ENCODE measurements at regions not wholly inside any gene's neighbourhood (a gene's known extent, or its start where the extent isn't known, plus 50 kb on each side); places are given as distances from the start of the nearest gene placed in this dataset.

DNA sequence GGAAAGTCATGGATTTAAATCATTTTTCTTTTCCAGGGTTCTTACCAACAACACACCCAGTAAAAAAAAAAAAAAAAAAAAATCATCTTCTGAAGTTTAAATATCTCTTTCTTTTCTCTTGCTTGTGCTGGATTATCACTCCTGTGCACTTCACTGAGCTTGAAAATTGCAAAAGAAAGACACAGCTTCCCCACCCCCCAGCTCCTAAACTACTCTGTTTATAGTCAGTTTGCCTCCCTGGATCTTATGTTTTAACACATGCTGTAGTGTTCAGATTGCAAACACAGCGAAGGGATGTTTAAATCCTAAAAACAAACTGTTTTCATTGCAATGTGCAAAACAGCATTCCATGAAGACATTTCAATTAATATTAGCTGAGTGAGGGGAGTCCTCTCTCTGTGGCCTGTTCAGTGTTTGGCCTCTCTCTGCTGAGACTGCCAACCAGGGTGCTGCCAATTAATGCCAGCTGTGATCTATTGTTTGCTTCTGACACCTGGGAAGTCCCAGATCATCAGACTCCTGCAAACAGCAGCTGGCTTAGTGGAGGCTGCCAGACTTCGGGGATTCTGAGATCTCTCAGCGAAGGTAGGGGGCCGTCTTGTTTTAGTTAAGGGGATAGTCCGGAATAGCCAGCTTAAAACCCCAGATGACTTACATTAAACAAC lies 171.1 kb upstream of the PITX2 start:
- Histone ChIP-seq H3K9ac (ENCODE audit: low read depth in 1 of 2, low read length in 2 of 2) (no peak overlapping the region), H3K36me3 (ENCODE audit: control insufficient read depth in 1 of 2, insufficient read depth in 2 of 2, low read length in 2 of 2) (no peaks in the 10 kb centered on the region), H3K27me3 (ENCODE audit: control insufficient read depth in 1 of 2, insufficient read depth in 2 of 2, low read length in 2 of 2) (peaks cover 3 to 10% of the 10 kb centered on the region in 2 donors), H3K9me3 (ENCODE audit: control insufficient read depth in 1 of 2, low read length in 2 of 2) (no peaks in the 10 kb centered on the region), H3K27ac (ENCODE audit: low read depth, low read length) (no peak overlapping the region), H3K4me1 (ENCODE audit: control insufficient read depth in 1 of 2, insufficient read depth in 2 of 2, low read length in 2 of 2) (peaks cover 0 to 5% of the 10 kb centered on the region in 2 donors), H3K4me3 (ENCODE audit: low read depth in 1 of 2, low read length in 2 of 2) (no peak overlapping the region)

- Histone ChIP-seq H3K36me3 (ENCODE audit: control insufficient read depth in 1 of 2, insufficient read depth in 2 of 2, low read length in 2 of 2) (no peaks in the 10 kb centered on the region), H3K9me3 (ENCODE audit: control insufficient read depth in 1 of 2, low read length in 2 of 2) (no peaks in the 10 kb centered on the region), H3K4me1 (ENCODE audit: control insufficient read depth in 1 of 2, insufficient read depth in 2 of 2, low read length in 2 of 2) (peaks cover 0 to 5% of the 10 kb centered on the region in 2 donors), H3K4me3 (ENCODE audit: low read depth in 1 of 2, low read length in 2 of 2) (no peak overlapping the region), H3K27me3 (ENCODE audit: control insufficient read depth in 1 of 2, insufficient read depth in 2 of 2, low read length in 2 of 2) (peaks cover 10 to 12% of the 10 kb centered on the region in 2 donors), H3K9ac (ENCODE audit: low read depth in 1 of 2, low read length in 2 of 2) (no peak overlapping the region), H3K27ac (ENCODE audit: low read depth, low read length) (no peak overlapping the region)
Observed at GRCh38 chr4:110795971-110796370, 173.1 kb upstream of the PITX2 start.

DNA sequence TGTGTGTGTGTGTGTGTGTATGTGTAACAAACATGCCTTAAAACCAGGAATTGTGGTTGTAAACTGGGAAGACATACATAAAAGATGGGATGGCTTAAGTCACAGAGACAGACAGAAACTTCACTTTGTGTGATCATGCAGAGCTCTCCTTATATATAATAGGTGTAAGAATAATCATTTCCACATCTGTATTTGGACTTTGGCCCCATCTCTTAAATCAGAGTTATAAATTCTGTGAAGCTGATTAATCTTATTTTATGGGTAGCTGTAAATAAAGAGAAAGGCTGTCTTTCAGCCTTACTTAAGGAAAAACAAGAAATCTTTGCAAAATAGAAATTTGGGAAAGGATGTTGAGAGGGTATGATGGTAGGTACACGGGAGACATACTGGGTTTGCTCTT lies 174.6 kb upstream of the PITX2 start:
- no peak overlapping the region for H3K9ac ChIP-seq (ENCODE audit: low read depth in 1 of 2, low read length in 2 of 2)
- no peaks in the 10 kb centered on the region for H3K36me3 ChIP-seq (ENCODE audit: control insufficient read depth in 1 of 2, insufficient read depth in 2 of 2, low read length in 2 of 2)
- H3K4me1 ChIP-seq (ENCODE audit: control insufficient read depth in 1 of 2, insufficient read depth in 2 of 2, low read length in 2 of 2): peaks cover 0 to 5% of the 10 kb centered on the region in 2 donors
- no peak overlapping the region for H3K27ac ChIP-seq (ENCODE audit: low read depth, low read length)
- no peaks in the 10 kb centered on the region for H3K9me3 ChIP-seq (ENCODE audit: control insufficient read depth in 1 of 2, low read length in 2 of 2)
- no peak overlapping the region for H3K4me3 ChIP-seq (ENCODE audit: low read depth in 1 of 2, low read length in 2 of 2)
- H3K27me3 ChIP-seq (ENCODE audit: control insufficient read depth in 1 of 2, insufficient read depth in 2 of 2, low read length in 2 of 2): peaks cover 10 to 12% of the 10 kb centered on the region in 2 donors

DNA sequence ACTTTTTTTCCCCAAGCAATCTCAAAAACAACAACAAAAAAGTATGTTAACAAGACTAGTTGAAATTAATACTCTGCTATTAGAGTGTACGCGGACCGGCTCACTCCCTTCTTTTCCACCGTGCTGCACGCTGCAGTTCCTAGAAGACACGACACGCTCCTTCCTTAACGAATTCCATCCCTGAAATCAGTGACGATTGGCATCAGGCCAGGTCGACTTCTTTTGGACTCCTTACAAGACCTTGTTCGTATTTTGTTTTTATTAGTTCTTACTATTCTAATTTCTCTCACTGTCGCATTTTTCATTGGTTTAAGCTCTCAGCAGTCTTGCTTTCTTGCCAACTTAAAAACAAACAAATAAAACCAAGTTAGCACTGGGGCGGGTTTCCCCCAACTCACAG lies 175.8 kb upstream of the PITX2 start:
- H3K27ac ChIP-seq (ENCODE audit: low read depth, low read length): no peak overlapping the region
- no peaks in the 10 kb centered on the region for H3K9me3 ChIP-seq (ENCODE audit: control insufficient read depth in 1 of 2, low read length in 2 of 2)
- H3K4me1 ChIP-seq (ENCODE audit: control insufficient read depth in 1 of 2, insufficient read depth in 2 of 2, low read length in 2 of 2): peaks cover 0 to 5% of the 10 kb centered on the region in 2 donors
- no peaks in the 10 kb centered on the region for H3K36me3 ChIP-seq (ENCODE audit: control insufficient read depth in 1 of 2, insufficient read depth in 2 of 2, low read length in 2 of 2)
- no peak overlapping the region for H3K9ac ChIP-seq (ENCODE audit: low read depth in 1 of 2, low read length in 2 of 2)
- H3K4me3 ChIP-seq (ENCODE audit: low read depth in 1 of 2, low read length in 2 of 2): no peak overlapping the region
- peaks cover 7 to 10% of the 10 kb centered on the region in 2 donors for H3K27me3 ChIP-seq (ENCODE audit: control insufficient read depth in 1 of 2, insufficient read depth in 2 of 2, low read length in 2 of 2)

- Histone ChIP-seq H3K36me3 (ENCODE audit: control insufficient read depth in 1 of 2, insufficient read depth in 2 of 2, low read length in 2 of 2) (no peaks in the 10 kb centered on the region), H3K27me3 (ENCODE audit: control insufficient read depth in 1 of 2, insufficient read depth in 2 of 2, low read length in 2 of 2) (peaks cover 7 to 10% of the 10 kb centered on the region in 2 donors), H3K4me1 (ENCODE audit: control insufficient read depth in 1 of 2, insufficient read depth in 2 of 2, low read length in 2 of 2) (peaks cover 0 to 5% of the 10 kb centered on the region in 2 donors), H3K27ac (ENCODE audit: low read depth, low read length) (no peak overlapping the region), H3K4me3 (ENCODE audit: low read depth in 1 of 2, low read length in 2 of 2) (no peak overlapping the region), H3K9me3 (ENCODE audit: control insufficient read depth in 1 of 2, low read length in 2 of 2) (no peaks in the 10 kb centered on the region), H3K9ac (ENCODE audit: low read depth in 1 of 2, low read length in 2 of 2) (no peak overlapping the region)
Observed at GRCh38 chr4:110799211-110799610, 176.3 kb upstream of the PITX2 start.

DNA sequence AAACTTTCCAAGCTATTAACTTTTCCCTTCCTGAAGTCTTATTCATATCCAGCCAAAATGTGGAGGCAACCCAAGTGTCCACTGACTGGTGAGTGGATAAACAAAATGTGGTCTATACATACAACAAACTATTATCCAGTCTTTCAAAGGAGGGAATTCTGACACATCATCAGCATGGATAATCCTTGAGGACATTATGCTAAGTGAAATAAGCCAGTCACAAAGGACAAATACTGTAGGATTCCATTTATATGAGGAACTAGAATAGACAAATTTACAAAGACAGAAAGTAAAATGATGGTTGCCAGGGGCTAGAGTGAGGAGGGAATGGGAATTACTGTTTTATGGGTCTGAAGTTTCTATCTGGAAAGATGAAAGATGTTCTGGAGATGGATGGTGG lies 178.7 kb upstream of the PITX2 start:
- Histone ChIP-seq H3K4me3 (ENCODE audit: low read depth in 1 of 2, low read length in 2 of 2) (no peak overlapping the region), H3K27me3 (ENCODE audit: control insufficient read depth in 1 of 2, insufficient read depth in 2 of 2, low read length in 2 of 2) (peaks cover 7 to 10% of the 10 kb centered on the region in 2 donors), H3K9ac (ENCODE audit: low read depth in 1 of 2, low read length in 2 of 2) (no peak overlapping the region), H3K4me1 (ENCODE audit: control insufficient read depth in 1 of 2, insufficient read depth in 2 of 2, low read length in 2 of 2) (peaks cover 0 to 5% of the 10 kb centered on the region in 2 donors), H3K9me3 (ENCODE audit: control insufficient read depth in 1 of 2, low read length in 2 of 2) (no peaks in the 10 kb centered on the region), H3K27ac (ENCODE audit: low read depth, low read length) (no peak overlapping the region), H3K36me3 (ENCODE audit: control insufficient read depth in 1 of 2, insufficient read depth in 2 of 2, low read length in 2 of 2) (no peaks in the 10 kb centered on the region)

- Histone ChIP-seq H3K9ac (ENCODE audit: low read depth in 1 of 2, low read length in 2 of 2) (no peak overlapping the region), H3K9me3 (ENCODE audit: control insufficient read depth in 1 of 2, low read length in 2 of 2) (no peaks in the 10 kb centered on the region), H3K4me3 (ENCODE audit: low read depth in 1 of 2, low read length in 2 of 2) (no peak overlapping the region), H3K4me1 (ENCODE audit: control insufficient read depth in 1 of 2, insufficient read depth in 2 of 2, low read length in 2 of 2) (no peaks in the 10 kb centered on the region), H3K36me3 (ENCODE audit: control insufficient read depth in 1 of 2, insufficient read depth in 2 of 2, low read length in 2 of 2) (no peaks in the 10 kb centered on the region), H3K27ac (ENCODE audit: low read depth, low read length) (no peak overlapping the region), H3K27me3 (ENCODE audit: control insufficient read depth in 1 of 2, insufficient read depth in 2 of 2, low read length in 2 of 2) (no peaks in the 10 kb centered on the region)
Observed at GRCh38 chr4:110808351-110808878, 185.5 kb upstream of the PITX2 start.

DNA sequence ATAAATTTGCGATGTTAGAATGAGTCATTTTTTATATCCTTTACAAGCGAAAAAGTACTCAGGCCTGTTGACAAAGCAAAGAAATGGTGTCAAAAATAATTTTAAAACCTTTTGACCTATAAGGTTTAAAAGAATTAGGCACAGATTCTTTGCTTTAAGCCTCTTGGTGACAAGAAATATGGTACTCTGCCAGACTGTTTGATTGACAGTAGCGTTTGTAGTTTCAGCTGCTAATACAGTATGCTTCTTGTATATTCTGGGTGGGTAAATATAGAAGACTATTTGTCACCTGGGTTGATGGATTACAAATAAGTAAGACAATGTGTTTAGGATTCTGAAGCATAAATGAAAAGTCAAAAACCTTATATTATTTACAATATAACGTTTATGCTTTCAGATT lies 193.1 kb upstream of the PITX2 start:
- Histone ChIP-seq H3K4me1 (ENCODE audit: control insufficient read depth in 1 of 2, insufficient read depth in 2 of 2, low read length in 2 of 2) (no peaks in the 10 kb centered on the region), H3K9me3 (ENCODE audit: control insufficient read depth in 1 of 2, low read length in 2 of 2) (no peaks in the 10 kb centered on the region), H3K4me3 (ENCODE audit: low read depth in 1 of 2, low read length in 2 of 2) (no peak overlapping the region), H3K9ac (ENCODE audit: low read depth in 1 of 2, low read length in 2 of 2) (no peak overlapping the region), H3K27me3 (ENCODE audit: control insufficient read depth in 1 of 2, insufficient read depth in 2 of 2, low read length in 2 of 2) (no peaks in the 10 kb centered on the region), H3K27ac (ENCODE audit: low read depth, low read length) (no peak overlapping the region), H3K36me3 (ENCODE audit: control insufficient read depth in 1 of 2, insufficient read depth in 2 of 2, low read length in 2 of 2) (no peaks in the 10 kb centered on the region)

DNA sequence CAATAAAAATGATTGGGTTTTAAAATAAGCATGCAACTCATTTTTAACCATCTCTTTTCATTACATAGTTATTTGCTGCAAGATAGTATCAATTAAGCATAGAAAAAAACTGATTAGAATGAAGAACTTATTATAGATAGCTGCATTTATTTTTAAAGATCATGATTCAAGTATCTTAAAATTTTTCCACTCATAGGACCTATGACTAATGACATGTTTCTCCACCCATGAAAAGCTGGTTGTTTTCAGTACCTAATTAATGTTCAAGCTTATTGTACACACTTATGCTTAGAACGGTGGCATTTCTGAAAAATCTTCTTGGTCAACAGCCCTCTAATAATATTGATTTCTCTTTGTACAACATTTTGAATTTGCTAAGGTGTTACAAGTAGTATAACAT lies 193.5 kb upstream of the PITX2 start:
- Histone ChIP-seq H3K9me3 (ENCODE audit: control insufficient read depth in 1 of 2, low read length in 2 of 2) (no peaks in the 10 kb centered on the region), H3K36me3 (ENCODE audit: control insufficient read depth in 1 of 2, insufficient read depth in 2 of 2, low read length in 2 of 2) (no peaks in the 10 kb centered on the region), H3K4me3 (ENCODE audit: low read depth in 1 of 2, low read length in 2 of 2) (no peak overlapping the region), H3K27ac (ENCODE audit: low read depth, low read length) (no peak overlapping the region), H3K27me3 (ENCODE audit: control insufficient read depth in 1 of 2, insufficient read depth in 2 of 2, low read length in 2 of 2) (no peaks in the 10 kb centered on the region), H3K4me1 (ENCODE audit: control insufficient read depth in 1 of 2, insufficient read depth in 2 of 2, low read length in 2 of 2) (no peaks in the 10 kb centered on the region), H3K9ac (ENCODE audit: low read depth in 1 of 2, low read length in 2 of 2) (no peak overlapping the region)

DNA sequence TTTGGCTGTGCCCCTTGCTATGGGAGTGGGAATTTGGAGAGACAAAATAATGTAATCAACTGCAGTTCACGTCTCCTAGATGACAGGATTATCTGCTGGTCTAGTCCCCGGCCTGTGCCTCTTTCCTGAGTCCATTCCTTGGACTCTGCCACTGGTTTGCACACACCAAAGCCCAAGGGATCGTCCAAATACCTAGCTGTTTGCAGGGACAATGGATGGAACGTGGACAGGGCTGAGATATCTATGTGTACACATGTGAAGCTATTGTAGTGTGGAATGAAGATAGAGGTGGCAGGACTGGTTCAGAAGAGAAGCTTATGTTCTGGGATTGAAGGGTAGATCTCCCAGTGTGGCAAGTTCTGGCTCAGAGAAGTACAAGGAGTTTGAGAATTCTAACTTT lies 198.3 kb upstream of the PITX2 start:
- Histone ChIP-seq H3K4me1 (ENCODE audit: control insufficient read depth in 1 of 2, insufficient read depth in 2 of 2, low read length in 2 of 2) (no peaks in the 10 kb centered on the region), H3K9ac (ENCODE audit: low read depth in 1 of 2, low read length in 2 of 2) (no peak overlapping the region), H3K27me3 (ENCODE audit: control insufficient read depth in 1 of 2, insufficient read depth in 2 of 2, low read length in 2 of 2) (no peaks in the 10 kb centered on the region), H3K9me3 (ENCODE audit: control insufficient read depth in 1 of 2, low read length in 2 of 2) (no peaks in the 10 kb centered on the region), H3K27ac (ENCODE audit: low read depth, low read length) (no peak overlapping the region), H3K36me3 (ENCODE audit: control insufficient read depth in 1 of 2, insufficient read depth in 2 of 2, low read length in 2 of 2) (no peaks in the 10 kb centered on the region), H3K4me3 (ENCODE audit: low read depth in 1 of 2, low read length in 2 of 2) (no peak overlapping the region)

Data from duodenal mucosa (tissue), 2 donors.